ENCODE measurements at regions not wholly inside any gene's neighbourhood (a gene's known extent, or its start where the extent isn't known, plus 50 kb on each side); places are given as distances from the start of the nearest gene placed in this dataset.

- Histone ChIP-seq H3K9ac (no peak overlapping the region), H3K36me3 (replicated peaks in 1 of 2; ENCODE audit: control insufficient read depth in 1 of 2, insufficient read depth in 2 of 2, low read length in 1 of 2) (no peaks in the 10 kb centered on the region), H2AFZ (ENCODE audit: low read depth) (no peak overlapping the region), H3K9me3 (no peaks in the 10 kb centered on the region), H3K27ac (ENCODE audit: low read depth in 2 of 2, low read length in 1 of 2) (peak overlapping the region in 1 of 2 experiments; percentile 18; a peak in 1 of 4 replicates), H3K4me3 (ENCODE audit: low read depth in 2 of 2, low read length in 1 of 2) (no peak overlapping the region), H3K4me1 (ENCODE audit: control insufficient read depth in 1 of 2, insufficient read depth in 2 of 2, low read depth in 1 of 2, low read length in 1 of 2) (peaks cover 10 to 22% of the 10 kb centered on the region in 2 experiments; a peak in 2 of 4 replicates), H3K4me2 (no peak overlapping the region), H3K79me2 (ENCODE audit: insufficient read depth) (no peaks in the 10 kb centered on the region), H3K9me2 (no peaks in the 10 kb centered on the region), H4K20me1 (ENCODE audit: insufficient read depth) (no peaks in the 10 kb centered on the region), H3F3A (replicated peaks; ENCODE audit: insufficient read depth) (peaks cover 15% of the 10 kb centered on the region), H3K27me3 (ENCODE audit: insufficient read depth) (no peaks in the 10 kb centered on the region)
- ChIA-PET POLR2A (no interaction called here), CTCF (interaction anchor here (1.2 kb wide), 1 partner anchor 90 kb away, joined by 4 read pairs; no protein-coding TSS in a partner anchor)
- no peak for TF ChIP-seq FOXJ3 (CRISPR knock-in tag; IDR thresholded peaks at IDR 0.05)
- no peak for TF ChIP-seq GATA2 (CRISPR knock-in tag; IDR thresholded peaks at IDR 0.05)
- no peak for TF ChIP-seq IRF3 (IDR thresholded peaks at IDR 0.05; ENCODE audit: low read depth, low read length)
- 0 out of 4 replicates have a peak, but pooled peaks of 1 of the 2 experiments have one; percentile 28 for TF ChIP-seq EP300 (IDR thresholded peaks at IDR 0.05; ENCODE audit: borderline replicate concordance in 1 of 2, low read depth in 1 of 2, low read length in 1 of 2)
- TF ChIP-seq RCOR1 (IDR thresholded peaks at IDR 0.05; ENCODE audit: low read length), result 0 out of 2 replicates have a peak, but pooled peaks have one; percentile 38
- no peak for TF ChIP-seq REST (IDR thresholded peaks at IDR 0.05; ENCODE audit: low read depth, low read length)
- TF ChIP-seq MAX (IDR thresholded peaks at IDR 0.05; ENCODE audit: low read depth), result no peak
- TF ChIP-seq RXRA (IDR thresholded peaks at IDR 0.05; ENCODE audit: borderline replicate concordance, low read depth), result no peak
- TF ChIP-seq RFX5 (IDR thresholded peaks at IDR 0.05; ENCODE audit: low read length), result no peak
- DNase-seq, result peak; percentile 39
Observed at GRCh38 chr10:110444004-110444337, 53.7 kb upstream of the DUSP5 start.

GRCh38 chr10:110445871-110446270 is 51.8 kb upstream of the DUSP5 start:
- Histone ChIP-seq H3K27ac (ENCODE audit: low read depth in 2 of 2, low read length in 1 of 2) (no peak overlapping the region), H3K9me3 (no peaks in the 10 kb centered on the region), H3K27me3 (ENCODE audit: insufficient read depth) (no peaks in the 10 kb centered on the region), H3K79me2 (ENCODE audit: insufficient read depth) (no peaks in the 10 kb centered on the region), H3K4me3 (ENCODE audit: low read depth in 2 of 2, low read length in 1 of 2) (no peak overlapping the region), H3K9ac (no peak overlapping the region), H3F3A (replicated peaks; ENCODE audit: insufficient read depth) (peaks cover 16% of the 10 kb centered on the region), H4K20me1 (ENCODE audit: insufficient read depth) (no peaks in the 10 kb centered on the region), H3K9me2 (no peaks in the 10 kb centered on the region), H3K36me3 (replicated peaks in 1 of 2; ENCODE audit: control insufficient read depth in 1 of 2, insufficient read depth in 2 of 2, low read length in 1 of 2) (no peaks in the 10 kb centered on the region), H3K4me2 (no peak overlapping the region; the same call in 1 of the 2 replicates), H2AFZ (ENCODE audit: low read depth) (no peak overlapping the region), H3K4me1 (ENCODE audit: control insufficient read depth in 1 of 2, insufficient read depth in 2 of 2, low read depth in 1 of 2, low read length in 1 of 2) (peaks cover 10 to 22% of the 10 kb centered on the region in 2 experiments; a peak in 2 of 4 replicates)
- POLR2A ChIA-PET, result no interaction called here
- CTCF ChIA-PET, result no interaction called here
- DNase-seq, result no peak
- 96% methylated on average over 6 of the region's 6 CpGs for WGBS (ENCODE audit: low lambda C conversion rate)
- TF ChIP-seq GATA2 (CRISPR knock-in tag; IDR thresholded peaks at IDR 0.05), result no peak
- no peak for TF ChIP-seq MXI1 (IDR thresholded peaks at IDR 0.05; ENCODE audit: low read depth, low read length)
- TF ChIP-seq IRF3 (IDR thresholded peaks at IDR 0.05; ENCODE audit: low read depth, low read length), result no peak
- TF ChIP-seq FOXM1 (IDR thresholded peaks at IDR 0.05; ENCODE audit: low read depth), result no peak
- TF ChIP-seq RAD21 (IDR thresholded peaks at IDR 0.05; ENCODE audit: low read length), result no peak
- no peak for TF ChIP-seq USF2 (IDR thresholded peaks at IDR 0.05; ENCODE audit: borderline replicate concordance, low read depth, low read length)
- TF ChIP-seq SMC3 (IDR thresholded peaks at IDR 0.05; ENCODE audit: low read depth, low read length), result no peak
- no peak for TF ChIP-seq TEAD4 (IDR thresholded peaks at IDR 0.05; ENCODE audit: borderline replicate concordance, insufficient read depth)
- no peak for TF ChIP-seq RCOR1 (IDR thresholded peaks at IDR 0.05; ENCODE audit: low read length)
- TF ChIP-seq ZBTB33 (IDR thresholded peaks at IDR 0.05; ENCODE audit: borderline replicate concordance, low read depth), result no peak
- no peak for TF ChIP-seq NRF1 (IDR thresholded peaks at IDR 0.05; ENCODE audit: low read depth, low read length)
- no peak for TF ChIP-seq YY1 (IDR thresholded peaks at IDR 0.05; ENCODE audit: low read depth)
